ENCODE measurements at regions not wholly inside any gene's neighbourhood (a gene's known extent, or its start where the extent isn't known, plus 50 kb on each side); places are given as distances from the start of the nearest gene placed in this dataset.

- no peak overlapping the region for H3K27ac ChIP-seq
- intact Hi-C loops (cut with DNase I): no loop called here
- WGBS, 2 donors: 42 to 67% methylated on average over 3 of the region's 3 CpGs
- no peak for DNase-seq
- no peaks in the 10 kb centered on the region for H3K36me3 ChIP-seq
- H3K9me3 ChIP-seq: no peaks in the 10 kb centered on the region
- no peak overlapping the region for H3K4me3 ChIP-seq
- no peaks in the 10 kb centered on the region for H3K4me1 ChIP-seq
- TF ChIP-seq CTCF (IDR thresholded peaks at IDR 0.05): no peak
- H3K27me3 ChIP-seq: no peaks in the 10 kb centered on the region
Observed at GRCh38 chr5:38607396-38607795, 51.0 kb upstream of the LIFR start.

- Histone ChIP-seq H3K4me1 (no peaks in the 10 kb centered on the region), H3K9me3 (no peaks in the 10 kb centered on the region), H3K4me3 (no peak overlapping the region), H3K27me3 (no peaks in the 10 kb centered on the region), H3K36me3 (no peaks in the 10 kb centered on the region), H3K27ac (no peak overlapping the region)
- no peak for DNase-seq
- intact Hi-C loops (cut with DNase I): no loop called here
- WGBS, 2 donors: 74 to 80% methylated on average over 5 of the region's 5 CpGs
- no peak for TF ChIP-seq EP300 (IDR thresholded peaks at IDR 0.05)
- no peak for TF ChIP-seq POLR2AphosphoS5 (IDR thresholded peaks at IDR 0.05)
- TF ChIP-seq POLR2A (IDR thresholded peaks at IDR 0.05): no peak
- no peak for TF ChIP-seq CTCF (IDR thresholded peaks at IDR 0.05)
Observed at GRCh38 chr5:38607930-38608564, 51.6 kb upstream of the LIFR start.

GRCh38 chr5:38608874-38609273 is 52.4 kb upstream of the LIFR start:
- H3K27ac ChIP-seq: no peak overlapping the region
- no peaks in the 10 kb centered on the region for H3K36me3 ChIP-seq
- H3K4me1 ChIP-seq: no peaks in the 10 kb centered on the region
- no peak for TF ChIP-seq POLR2AphosphoS5 (IDR thresholded peaks at IDR 0.05)
- intact Hi-C loops (cut with DNase I): no loop called here
- no peak overlapping the region for H3K4me3 ChIP-seq
- no peaks in the 10 kb centered on the region for H3K9me3 ChIP-seq
- WGBS, 2 donors: 89 to 93% methylated on average over 1 of the region's 1 CpG
- no peaks in the 10 kb centered on the region for H3K27me3 ChIP-seq
- DNase-seq: no peak

GRCh38 chr5:38612851-38613250 is 56.4 kb upstream of the LIFR start:
- TF ChIP-seq POLR2AphosphoS5 (IDR thresholded peaks at IDR 0.05): no peak
- TF ChIP-seq EP300 (IDR thresholded peaks at IDR 0.05): no peak
- no peak for TF ChIP-seq POLR2A (IDR thresholded peaks at IDR 0.05)
- no peak for TF ChIP-seq CTCF (IDR thresholded peaks at IDR 0.05)
- intact Hi-C loops (cut with DNase I): no loop called here
- no peak overlapping the region for H3K4me3 ChIP-seq
- no peak for DNase-seq
- no peak overlapping the region for H3K27ac ChIP-seq
- no peaks in the 10 kb centered on the region for H3K27me3 ChIP-seq
- H3K9me3 ChIP-seq: no peaks in the 10 kb centered on the region
- no peaks in the 10 kb centered on the region for H3K36me3 ChIP-seq
- H3K4me1 ChIP-seq: no peaks in the 10 kb centered on the region

GRCh38 chr5:38613490-38613889 is 57.0 kb upstream of the LIFR start:
- DNase-seq: no peak
- 78 to 81% methylated on average over 3 of the region's 3 CpGs for WGBS, 2 donors
- H3K27ac ChIP-seq: no peak overlapping the region
- H3K36me3 ChIP-seq: no peaks in the 10 kb centered on the region
- TF ChIP-seq POLR2AphosphoS5 (IDR thresholded peaks at IDR 0.05) (no peak), EP300 (IDR thresholded peaks at IDR 0.05) (no peak), POLR2A (IDR thresholded peaks at IDR 0.05) (no peak), CTCF (IDR thresholded peaks at IDR 0.05) (no peak)
- intact Hi-C loops (cut with DNase I): no loop called here
- H3K9me3 ChIP-seq: peaks cover 0 to 4% (median 0%) of the 10 kb centered on the region in 4 donors
- H3K4me1 ChIP-seq: no peaks in the 10 kb centered on the region
- H3K27me3 ChIP-seq: no peaks in the 10 kb centered on the region
- H3K4me3 ChIP-seq: no peak overlapping the region
